ENCODE measurements at regions not wholly inside any gene's neighbourhood (a gene's known extent, or its start where the extent isn't known, plus 50 kb on each side); places are given as distances from the start of the nearest gene placed in this dataset.
"Not testable (repeated sequence)": the region's sequence is repeated elsewhere in the genome, so short reads cannot be mapped to it uniquely, and the experiment has no call there.

- no peak for DNase-seq (ENCODE audit: low read depth in 2 of 2)
These were observed 86.8 kb upstream of the WSB1 start for GRCh38 chr17:27207073-27207513.

GRCh38 chr17:27208370-27208769, 85.5 kb upstream of the WSB1 start:
- DNase-seq (ENCODE audit: low read depth in 2 of 2): not testable (repeated sequence)

GRCh38 chr17:27209316-27209715, 84.6 kb upstream of the WSB1 start:
- DNase-seq (ENCODE audit: low read depth in 2 of 2): no peak

GRCh38 chr17:27210809-27211208, 83.1 kb upstream of the WSB1 start:
- DNase-seq (ENCODE audit: low read depth in 2 of 2): not testable (repeated sequence)

- DNase-seq (ENCODE audit: low read depth in 2 of 2): no peak
These were observed 77.1 kb upstream of the WSB1 start for GRCh38 chr17:27216836-27217235.

- DNase-seq (ENCODE audit: low read depth in 2 of 2): no peak
These were observed 76.3 kb upstream of the WSB1 start for GRCh38 chr17:27217631-27218030.

GRCh38 chr17:27218041-27218440, 75.9 kb upstream of the WSB1 start:
- DNase-seq (ENCODE audit: low read depth in 2 of 2): no peak

GRCh38 chr17:27218719-27219488, 75.0 kb upstream of the WSB1 start:
- DNase-seq (ENCODE audit: low read depth in 2 of 2): no peak

GRCh38 chr17:27222515-27222914, 71.4 kb upstream of the WSB1 start:
- DNase-seq (ENCODE audit: low read depth in 2 of 2): no peak

GRCh38 chr17:27224526-27225315, 69.2 kb upstream of the WSB1 start:
- no peak for DNase-seq (ENCODE audit: low read depth in 2 of 2)

GRCh38 chr17:27226611-27227230, 67.2 kb upstream of the WSB1 start:
- no peak for DNase-seq (ENCODE audit: low read depth in 2 of 2)

GRCh38 chr17:27230996-27231395, 62.9 kb upstream of the WSB1 start:
- DNase-seq (ENCODE audit: low read depth in 2 of 2): no peak

GRCh38 chr17:27232328-27232727, 61.6 kb upstream of the WSB1 start:
- no peak for DNase-seq (ENCODE audit: low read depth in 2 of 2)

- no peak for DNase-seq (ENCODE audit: low read depth in 2 of 2)
These were observed 60.9 kb upstream of the WSB1 start for GRCh38 chr17:27233059-27233458.

GRCh38 chr17:27233776-27234175, 60.1 kb upstream of the WSB1 start:
- no peak for DNase-seq (ENCODE audit: low read depth in 2 of 2)

GRCh38 chr17:27236717-27237315, 57.1 kb upstream of the WSB1 start:
- DNase-seq (ENCODE audit: low read depth in 2 of 2): peak; percentile 55 to 59

GRCh38 chr17:27237890-27238289, 56.0 kb upstream of the WSB1 start:
- DNase-seq (ENCODE audit: low read depth in 2 of 2): no peak

- no peak for DNase-seq (ENCODE audit: low read depth in 2 of 2)
These were observed 54.9 kb upstream of the WSB1 start for GRCh38 chr17:27239046-27239445.

- no peak for DNase-seq (ENCODE audit: low read depth in 2 of 2)
These were observed 54.3 kb upstream of the WSB1 start for GRCh38 chr17:27239584-27239983.

- DNase-seq (ENCODE audit: low read depth in 2 of 2): no peak
These were observed 53.7 kb upstream of the WSB1 start for GRCh38 chr17:27240086-27240801.

GRCh38 chr17:27240802-27241155, 53.1 kb upstream of the WSB1 start:
- DNase-seq (ENCODE audit: low read depth in 2 of 2): no peak
